ENCODE measurements at regions not wholly inside any gene's neighbourhood (a gene's known extent, or its start where the extent isn't known, plus 50 kb on each side); places are given as distances from the start of the nearest gene placed in this dataset.
"Not testable (repeated sequence)": the region's sequence is repeated elsewhere in the genome, so short reads cannot be mapped to it uniquely, and the experiment has no call there.

DNA sequence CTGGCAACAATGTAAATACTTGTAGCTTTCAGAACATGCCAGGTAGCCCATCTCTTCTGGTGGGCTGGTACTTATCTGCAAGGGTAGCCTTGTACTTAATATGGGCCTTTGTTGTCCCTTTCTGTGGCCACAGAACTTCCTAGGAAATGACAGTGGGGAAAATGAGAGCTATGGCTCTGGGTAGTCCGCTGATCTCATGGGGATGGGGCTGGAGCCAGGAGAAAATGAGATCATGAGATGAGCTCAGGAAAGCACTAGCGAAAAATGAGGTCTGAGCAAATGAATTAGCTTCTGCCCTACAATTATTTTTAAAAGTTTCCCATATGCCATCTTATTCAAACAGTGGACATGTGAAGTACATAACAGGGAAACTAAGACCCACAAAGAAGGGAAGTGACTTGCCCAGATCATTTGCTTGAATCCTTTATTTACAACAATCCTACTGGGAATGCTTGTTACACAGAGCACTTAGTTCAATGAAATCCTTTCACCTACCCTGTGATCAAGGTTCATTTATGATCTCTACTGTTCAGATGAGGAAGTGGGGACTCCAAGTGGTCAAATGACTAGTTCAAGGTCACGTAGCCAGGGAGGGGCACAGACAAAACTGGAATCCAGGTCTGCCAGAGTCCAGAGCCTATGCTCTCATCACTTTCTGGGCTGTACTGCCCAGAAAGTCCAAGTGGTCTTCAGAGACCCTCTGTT is 87.1 kb downstream of the PTPRS start:
- CTCF ChIA-PET = interaction anchor here (0.6 to 0.8 kb wide), 2 partner anchors 21 to 106 kb away, joined by 3 read pairs; no protein-coding TSS in a partner anchor

DNA sequence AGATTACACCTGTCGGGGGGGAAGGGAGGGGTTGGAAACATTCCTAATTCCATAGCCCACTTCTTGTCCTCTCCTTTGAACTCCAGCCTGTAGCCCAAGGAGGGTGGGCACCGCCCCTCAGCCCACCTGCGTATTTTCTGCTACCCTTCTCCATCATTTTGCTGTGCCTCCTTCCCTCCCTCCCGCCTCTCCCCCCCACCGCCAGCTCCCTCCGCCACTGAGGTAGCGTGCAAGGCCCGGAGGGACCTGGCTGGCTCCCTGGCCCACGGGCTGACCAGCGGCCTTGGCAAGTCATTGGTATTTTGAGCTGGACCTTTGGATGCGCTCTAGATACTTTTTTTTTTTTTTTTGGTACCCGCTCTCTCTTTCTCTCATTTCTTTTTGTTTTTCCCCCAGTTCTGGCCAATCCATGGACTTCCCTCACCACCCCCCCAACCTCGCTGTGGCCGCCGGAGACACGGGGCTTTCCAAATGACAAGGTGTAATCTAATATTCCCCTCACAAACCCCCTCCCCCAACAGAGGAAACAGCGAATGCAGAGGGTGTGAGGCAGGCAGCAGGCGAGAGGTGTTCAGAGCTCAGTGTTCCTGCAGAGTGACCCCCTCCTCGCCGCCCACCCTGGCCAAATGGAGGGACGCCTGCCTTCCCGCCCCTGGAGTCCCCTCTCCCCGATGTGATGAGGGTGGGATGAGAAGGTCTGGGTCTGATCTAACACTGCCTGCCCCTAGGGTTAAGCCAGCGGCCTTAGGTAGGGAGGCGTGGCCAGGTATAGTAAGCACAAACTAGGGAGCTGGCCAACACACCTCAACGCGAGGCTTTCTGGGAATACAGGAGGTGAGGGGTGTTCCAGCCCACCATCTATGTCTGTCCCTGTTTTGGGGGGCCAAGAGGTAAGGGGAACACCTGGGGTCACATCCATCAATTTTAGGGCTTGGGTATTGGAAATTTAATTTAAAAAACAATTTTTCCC is 89.2 kb downstream of the PTPRS start:
- H3K9me3 Mint-ChIP-seq = peaks cover 17% of the 10 kb centered on the region
- H3K27me3 Mint-ChIP-seq = no peaks in the 10 kb centered on the region
- H3K4me1 Mint-ChIP-seq = no peaks in the 10 kb centered on the region
- no peak overlapping the region for H3K27ac Mint-ChIP-seq
- CTCF ChIA-PET = no interaction called here
- no peak for DNase-seq
- POLR2A ChIA-PET = no interaction called here
- H3K36me3 Mint-ChIP-seq (ENCODE audit: low read depth) = no peaks in the 10 kb centered on the region
- no peak overlapping the region for H3K4me3 Mint-ChIP-seq

More for the DNA sequence above, 87.1 kb downstream of the PTPRS start:
- Mint-ChIP-seq H3K27ac (no peak overlapping the region), H3K9me3 (peaks cover 17% of the 10 kb centered on the region), H3K27me3 (no peaks in the 10 kb centered on the region), H3K4me1 (no peaks in the 10 kb centered on the region), H3K4me3 (no peak overlapping the region), H3K36me3 (ENCODE audit: low read depth) (no peaks in the 10 kb centered on the region)
- no peak for DNase-seq
- POLR2A ChIA-PET = no interaction called here

DNA sequence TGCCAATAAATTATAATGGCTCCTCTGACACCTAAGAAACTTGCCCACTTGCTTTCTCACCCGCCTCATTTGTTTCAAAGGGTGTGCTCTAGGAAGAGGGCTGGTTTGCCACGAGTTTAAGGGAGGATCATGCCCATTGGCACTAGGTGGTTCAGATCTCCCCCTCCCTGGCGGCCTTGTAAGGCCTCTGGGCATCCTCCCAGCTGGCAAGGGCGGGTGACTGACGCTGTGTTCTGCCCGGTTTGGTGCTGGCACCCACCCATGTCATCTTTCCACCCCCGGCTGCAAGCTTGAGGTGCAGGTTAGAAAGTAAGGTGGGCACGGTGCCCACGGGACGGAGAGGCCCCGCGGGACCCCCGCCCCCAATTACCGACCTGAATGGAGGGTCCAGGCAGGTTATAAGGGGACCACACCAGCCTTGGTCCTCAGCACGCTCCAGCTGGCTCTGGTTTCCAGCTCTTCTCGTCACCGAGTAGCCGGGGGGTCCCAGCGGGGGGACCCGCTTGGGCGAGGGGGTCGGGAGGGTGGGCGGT is 90.4 kb downstream of the PTPRS start:
- CTCF ChIA-PET = no interaction called here
- Mint-ChIP-seq H3K4me3 (no peak overlapping the region), H3K4me1 (no peaks in the 10 kb centered on the region), H3K9me3 (peaks cover 10% of the 10 kb centered on the region), H3K27ac (no peak overlapping the region), H3K36me3 (ENCODE audit: low read depth) (no peaks in the 10 kb centered on the region), H3K27me3 (no peaks in the 10 kb centered on the region)
- POLR2A ChIA-PET = no interaction called here
- DNase-seq = no peak

DNA sequence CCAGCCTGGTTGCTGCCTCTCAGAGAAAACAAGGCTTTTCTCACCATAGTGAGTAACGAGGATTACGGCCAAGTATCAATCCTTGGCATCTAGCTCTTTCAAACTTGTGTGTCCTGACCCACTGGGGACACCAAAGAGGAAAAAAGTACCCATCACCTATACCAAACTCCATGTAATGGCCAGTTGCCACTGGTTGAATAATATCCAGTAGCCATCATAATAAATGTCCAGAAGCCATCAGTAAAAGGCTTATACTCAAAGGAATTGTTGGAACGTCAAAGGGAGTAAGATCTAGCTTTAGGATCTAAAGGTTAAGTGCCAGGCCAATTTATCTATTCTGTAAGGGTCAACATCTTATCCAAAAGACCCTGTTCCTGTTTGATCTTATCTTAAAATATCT is 91.1 kb downstream of the PTPRS start:
- H3K36me3 Mint-ChIP-seq (ENCODE audit: low read depth) = no peaks in the 10 kb centered on the region
- CTCF ChIA-PET = interaction anchor here (0.6 kb wide), 1 partner anchor 198 kb away, joined by 3 read pairs; no protein-coding TSS in a partner anchor
- POLR2A ChIA-PET = no interaction called here

DNA sequence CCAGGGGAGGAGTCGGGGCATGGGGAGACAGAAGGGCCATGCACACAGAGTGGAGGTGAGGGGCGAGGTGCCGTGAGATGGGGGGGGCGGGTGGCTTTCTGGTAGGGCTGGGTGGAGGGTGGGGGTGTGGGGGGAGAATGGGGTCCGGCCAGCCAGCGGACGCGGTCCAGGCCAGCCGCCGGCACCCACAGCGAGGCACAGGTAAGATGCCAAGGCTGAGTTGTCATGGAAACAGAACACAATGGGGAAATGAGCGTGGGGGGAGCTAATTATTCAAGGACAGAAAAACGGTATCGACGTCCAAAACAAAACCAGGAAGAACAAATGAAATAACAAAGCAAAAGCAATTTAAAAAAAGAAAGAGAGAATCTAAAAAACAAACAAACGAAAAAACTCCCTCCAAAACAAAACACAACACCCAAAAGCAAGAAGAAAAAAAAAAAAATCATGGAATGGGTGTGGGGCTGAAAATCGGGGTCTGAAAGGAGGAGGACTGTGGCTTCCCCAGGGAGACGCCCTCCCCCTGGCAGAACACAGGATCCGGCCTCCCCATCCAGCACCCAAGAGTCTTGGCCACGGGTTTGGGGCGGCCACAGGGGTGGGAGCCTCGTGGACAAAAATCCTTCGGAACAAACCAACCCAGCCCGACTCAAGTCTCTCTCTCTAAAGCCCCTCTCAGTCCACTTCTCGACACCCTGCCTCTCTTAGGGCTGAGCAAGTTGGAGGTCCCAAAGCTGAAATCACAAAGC is 92.5 kb downstream of the PTPRS start:
- DNase-seq = no peak
- no peaks in the 10 kb centered on the region for H3K4me1 Mint-ChIP-seq
- no peaks in the 10 kb centered on the region for H3K27me3 Mint-ChIP-seq
- CTCF ChIA-PET = interaction anchor here (0.7 kb wide), 1 partner anchor 333 kb away, joined by 3 read pairs; no protein-coding TSS in a partner anchor
- no peak overlapping the region for H3K27ac Mint-ChIP-seq
- H3K36me3 Mint-ChIP-seq (ENCODE audit: low read depth) = no peaks in the 10 kb centered on the region
- no peak overlapping the region for H3K4me3 Mint-ChIP-seq
- H3K9me3 Mint-ChIP-seq = no peaks in the 10 kb centered on the region
- POLR2A ChIA-PET = no interaction called here

More for the DNA sequence above, 91.1 kb downstream of the PTPRS start:
- Mint-ChIP-seq H3K4me1 (no peaks in the 10 kb centered on the region), H3K4me3 (no peak overlapping the region), H3K9me3 (peaks cover 8% of the 10 kb centered on the region), H3K27me3 (no peaks in the 10 kb centered on the region), H3K27ac (no peak overlapping the region)
- DNase-seq = no peak

DNA sequence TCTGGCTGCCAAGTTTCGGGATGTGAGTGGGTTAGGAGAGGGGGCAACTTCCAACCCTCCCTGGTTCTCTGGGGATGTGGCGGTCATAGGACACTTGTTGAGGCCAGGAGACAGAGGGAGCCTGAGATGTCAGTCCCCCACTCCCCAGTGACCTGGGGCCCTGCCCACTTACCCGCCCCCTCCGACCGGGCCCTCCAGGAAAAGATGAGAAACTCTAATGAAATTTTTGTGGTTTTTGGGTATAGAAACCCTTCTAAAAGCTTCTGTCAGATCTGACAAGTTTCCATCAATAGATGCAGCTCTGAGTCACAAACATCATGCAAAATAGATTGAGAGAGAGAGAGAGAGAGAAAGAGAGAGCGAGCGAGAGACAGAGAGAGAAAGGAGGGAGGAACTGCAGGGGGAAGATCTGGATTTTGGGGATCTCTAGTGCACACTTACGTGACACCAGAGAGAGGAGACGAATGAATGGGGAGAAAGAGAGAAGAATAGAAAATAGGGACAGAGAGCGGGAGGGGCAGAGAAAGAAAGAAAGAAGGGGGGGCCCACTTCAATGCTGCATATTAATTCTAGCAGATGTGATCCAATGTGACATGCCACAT is 94.0 kb downstream of the PTPRS start:
- Mint-ChIP-seq H3K4me1 (no peaks in the 10 kb centered on the region), H3K27me3 (no peaks in the 10 kb centered on the region), H3K9me3 (no peaks in the 10 kb centered on the region), H3K36me3 (ENCODE audit: low read depth) (no peaks in the 10 kb centered on the region), H3K4me3 (no peak overlapping the region), H3K27ac (no peak overlapping the region)
- ChIA-PET CTCF (no interaction called here), POLR2A (no interaction called here)
- DNase-seq = no peak

DNA sequence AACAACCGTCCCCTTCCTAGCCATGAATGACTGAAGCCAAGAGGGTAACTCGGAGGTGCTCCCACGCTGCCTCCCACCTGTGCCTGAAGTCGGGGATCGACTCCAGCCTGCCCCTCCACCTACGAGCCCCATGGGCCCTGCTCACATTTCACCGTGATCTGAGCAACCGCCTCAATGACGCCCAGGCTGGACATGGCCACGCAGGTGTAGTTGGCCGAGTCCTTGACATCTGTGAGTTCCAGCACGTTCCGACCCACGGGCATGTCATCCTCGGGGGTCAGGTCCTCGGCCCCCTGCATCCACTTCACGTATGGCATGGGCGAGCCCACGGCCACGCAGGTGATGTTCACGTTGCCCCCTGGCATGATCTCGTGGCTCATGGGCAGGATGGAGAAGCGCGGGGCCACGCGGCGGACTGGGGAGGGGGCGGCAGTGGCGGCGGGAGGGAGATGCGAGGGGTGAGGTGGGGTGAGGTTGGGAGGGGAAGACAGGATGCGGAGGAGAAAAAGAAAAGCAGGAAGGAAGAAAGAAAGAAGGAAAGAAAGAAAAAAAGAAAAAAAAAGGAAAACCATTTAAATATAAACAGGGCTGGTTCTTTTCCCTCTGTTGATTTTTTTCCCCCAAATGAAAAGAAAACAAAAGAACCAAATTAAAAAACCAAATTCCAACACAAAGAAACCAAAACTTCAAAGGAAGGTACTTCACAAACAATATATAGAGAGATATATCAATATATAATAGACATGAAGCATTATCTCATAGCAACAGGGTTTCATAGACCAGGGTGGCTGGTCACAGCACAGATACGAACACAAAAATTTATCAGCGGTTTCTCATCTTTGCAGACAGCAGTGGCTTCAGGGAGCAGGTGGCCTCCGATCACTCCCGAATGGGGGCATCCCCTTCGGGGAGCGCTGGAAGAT is 94.7 kb downstream of the PTPRS start:
- no peak for DNase-seq
- POLR2A ChIA-PET = no interaction called here
- no peaks in the 10 kb centered on the region for H3K9me3 Mint-ChIP-seq
- H3K4me1 Mint-ChIP-seq = no peaks in the 10 kb centered on the region
- no peaks in the 10 kb centered on the region for H3K36me3 Mint-ChIP-seq (ENCODE audit: low read depth)
- H3K27me3 Mint-ChIP-seq = no peaks in the 10 kb centered on the region
- CTCF ChIA-PET = no interaction called here
- no peak overlapping the region for H3K27ac Mint-ChIP-seq
- no peak overlapping the region for H3K4me3 Mint-ChIP-seq

DNA sequence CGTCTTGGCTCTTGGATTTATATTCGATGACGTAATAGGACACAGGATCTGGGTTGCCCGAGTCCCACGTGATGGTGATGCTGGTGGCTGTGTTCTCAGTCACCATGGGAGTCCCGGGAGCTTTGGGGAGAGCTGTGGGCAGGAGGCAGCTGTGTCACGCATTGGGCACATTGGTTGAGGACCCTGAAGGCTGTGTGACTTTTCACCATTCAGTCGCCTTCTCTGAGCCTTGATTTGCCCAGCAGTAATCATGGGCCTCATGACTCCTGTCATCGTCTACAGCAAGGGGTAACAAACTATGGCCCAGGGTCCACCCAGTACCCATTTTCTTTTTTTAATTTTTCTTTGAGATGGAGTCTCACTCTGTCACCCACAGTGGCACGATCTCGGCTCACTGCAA is 96.3 kb downstream of the PTPRS start:
- ChIA-PET POLR2A (no interaction called here), CTCF (no interaction called here)
- Mint-ChIP-seq H3K4me3 (no peak overlapping the region), H3K4me1 (no peaks in the 10 kb centered on the region), H3K36me3 (ENCODE audit: low read depth) (no peaks in the 10 kb centered on the region), H3K9me3 (no peaks in the 10 kb centered on the region), H3K27me3 (no peaks in the 10 kb centered on the region), H3K27ac (no peak overlapping the region)
- DNase-seq = no peak

DNA sequence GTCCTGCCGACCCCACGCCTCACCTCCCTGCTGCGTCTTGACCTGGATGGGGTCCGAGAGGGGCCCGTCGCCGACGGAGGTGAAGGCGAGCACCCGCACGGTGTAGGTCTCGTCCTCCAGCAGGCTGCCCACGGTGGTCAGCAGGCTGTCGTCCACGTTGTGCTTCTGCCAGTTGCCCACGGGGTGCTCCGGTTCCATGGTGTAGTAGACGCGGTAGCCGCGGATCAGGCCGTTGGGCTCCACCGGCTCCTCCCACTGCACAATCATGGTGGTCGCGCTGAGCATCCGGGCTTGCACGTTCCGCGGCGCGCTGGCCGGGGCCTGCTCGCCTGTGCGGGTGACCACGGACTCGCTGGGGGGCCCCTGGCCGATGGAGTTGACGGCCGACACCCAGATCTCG is 96.7 kb downstream of the PTPRS start:
- Mint-ChIP-seq H3K27ac (no peak overlapping the region), H3K27me3 (no peaks in the 10 kb centered on the region), H3K4me1 (no peaks in the 10 kb centered on the region), H3K4me3 (no peak overlapping the region), H3K36me3 (ENCODE audit: low read depth) (no peaks in the 10 kb centered on the region), H3K9me3 (no peaks in the 10 kb centered on the region)
- no peak for DNase-seq
- CTCF ChIA-PET = no interaction called here
- POLR2A ChIA-PET = no interaction called here

DNA sequence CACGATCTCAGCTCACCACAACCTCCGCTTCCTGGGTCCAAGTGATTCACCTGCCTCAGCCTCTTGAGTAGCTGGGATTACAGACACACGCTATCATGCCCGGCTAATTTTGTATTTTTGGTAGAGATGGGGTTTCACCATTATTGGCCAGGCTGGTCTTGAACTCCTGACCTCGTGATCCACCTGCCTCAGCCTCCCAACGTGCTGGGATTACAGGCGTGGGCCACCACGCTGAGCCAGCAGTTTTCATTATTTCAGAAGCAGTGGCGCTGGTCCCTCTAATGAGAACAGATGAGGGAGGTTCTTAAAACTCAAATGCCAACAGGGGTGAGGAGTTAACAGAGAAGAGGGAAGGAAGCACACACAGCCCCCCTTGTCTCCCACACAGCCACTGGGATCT is 98.7 kb downstream of the PTPRS start:
- H3K4me1 Mint-ChIP-seq; H3K4me3 Mint-ChIP-seq; H3K36me3 Mint-ChIP-seq (ENCODE audit: low read depth); H3K27me3 Mint-ChIP-seq; DNase-seq; H3K9me3 Mint-ChIP-seq; H3K27ac Mint-ChIP-seq; POLR2A ChIA-PET: not testable (repeated sequence)
- CTCF ChIA-PET = interaction anchor here (0.6 to 1.1 kb wide), 3 partner anchors 17 to 562 kb away, joined by 3 to 4 read pairs (median 3); no protein-coding TSS in a partner anchor

DNA sequence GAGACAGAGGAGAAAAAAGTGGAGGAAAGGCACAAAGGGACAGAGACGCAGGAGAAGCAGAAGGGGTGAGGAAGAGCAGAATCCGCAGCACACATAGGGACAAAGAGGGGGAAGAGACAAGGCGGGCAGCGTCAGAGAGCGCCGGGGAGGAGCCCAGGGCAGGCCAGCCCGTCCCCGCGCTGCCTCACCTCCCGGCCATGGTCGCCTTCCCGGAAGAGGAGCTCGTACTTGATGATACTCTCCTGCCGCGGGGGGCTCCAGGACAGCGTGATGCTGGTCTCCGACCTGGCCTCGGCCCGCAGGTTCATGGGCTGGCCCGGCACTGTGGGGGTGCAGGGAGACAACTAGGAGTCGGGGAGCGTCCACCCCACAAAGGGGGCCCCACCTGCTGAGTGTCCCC is 100.6 kb downstream of the PTPRS start:
- POLR2A ChIA-PET = no interaction called here
- CTCF ChIA-PET = no interaction called here
- H3K36me3 Mint-ChIP-seq (ENCODE audit: low read depth) = no peaks in the 10 kb centered on the region
- no peaks in the 10 kb centered on the region for H3K4me1 Mint-ChIP-seq
- no peak for DNase-seq
- H3K9me3 Mint-ChIP-seq = no peaks in the 10 kb centered on the region
- H3K27me3 Mint-ChIP-seq = no peaks in the 10 kb centered on the region
- no peak overlapping the region for H3K4me3 Mint-ChIP-seq
- no peak overlapping the region for H3K27ac Mint-ChIP-seq

DNA sequence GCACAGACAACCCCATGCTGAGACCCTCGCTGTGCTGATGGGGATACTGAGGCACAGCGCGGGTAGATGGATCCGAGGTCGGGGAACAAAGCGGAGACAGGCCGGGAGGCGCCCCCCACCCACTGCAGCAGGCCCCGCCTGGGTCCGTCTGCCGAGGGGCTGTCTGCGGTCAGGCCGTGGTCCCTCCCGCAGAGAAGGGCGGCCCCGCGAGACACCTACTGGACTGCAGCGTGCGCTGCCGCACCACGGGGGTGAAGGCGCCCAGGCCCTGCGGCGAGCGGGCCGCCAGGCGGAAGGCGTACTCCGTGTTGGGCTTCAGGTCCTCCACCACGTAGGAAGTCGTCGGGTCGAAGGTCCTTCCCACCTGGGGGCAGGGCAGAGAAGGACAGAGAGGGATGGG is 101.9 kb downstream of the PTPRS start:
- ChIA-PET POLR2A (no interaction called here), CTCF (no interaction called here)
- no peaks in the 10 kb centered on the region for H3K4me1 Mint-ChIP-seq
- no peak overlapping the region for H3K27ac Mint-ChIP-seq
- H3K9me3 Mint-ChIP-seq = no peaks in the 10 kb centered on the region
- no peak for DNase-seq
- no peaks in the 10 kb centered on the region for H3K27me3 Mint-ChIP-seq
- no peaks in the 10 kb centered on the region for H3K36me3 Mint-ChIP-seq (ENCODE audit: low read depth)
- no peak overlapping the region for H3K4me3 Mint-ChIP-seq

Measured in activated CD4-positive, alpha-beta T cell treated with anti-CD3 and anti-CD28 coated beads, Interleukin-2, amount 10 ng/mL, durations not matched to agents 7 days and 5 days (primary cell).